ENCODE measurements at regions not wholly inside any gene's neighbourhood (a gene's known extent, or its start where the extent isn't known, plus 50 kb on each side); places are given as distances from the start of the nearest gene placed in this dataset.

GRCh38 chr17:13367154-13367553 is 234.6 kb downstream of the HS3ST3A1 start (continued):
- TF ChIP-seq, protein P1, sequence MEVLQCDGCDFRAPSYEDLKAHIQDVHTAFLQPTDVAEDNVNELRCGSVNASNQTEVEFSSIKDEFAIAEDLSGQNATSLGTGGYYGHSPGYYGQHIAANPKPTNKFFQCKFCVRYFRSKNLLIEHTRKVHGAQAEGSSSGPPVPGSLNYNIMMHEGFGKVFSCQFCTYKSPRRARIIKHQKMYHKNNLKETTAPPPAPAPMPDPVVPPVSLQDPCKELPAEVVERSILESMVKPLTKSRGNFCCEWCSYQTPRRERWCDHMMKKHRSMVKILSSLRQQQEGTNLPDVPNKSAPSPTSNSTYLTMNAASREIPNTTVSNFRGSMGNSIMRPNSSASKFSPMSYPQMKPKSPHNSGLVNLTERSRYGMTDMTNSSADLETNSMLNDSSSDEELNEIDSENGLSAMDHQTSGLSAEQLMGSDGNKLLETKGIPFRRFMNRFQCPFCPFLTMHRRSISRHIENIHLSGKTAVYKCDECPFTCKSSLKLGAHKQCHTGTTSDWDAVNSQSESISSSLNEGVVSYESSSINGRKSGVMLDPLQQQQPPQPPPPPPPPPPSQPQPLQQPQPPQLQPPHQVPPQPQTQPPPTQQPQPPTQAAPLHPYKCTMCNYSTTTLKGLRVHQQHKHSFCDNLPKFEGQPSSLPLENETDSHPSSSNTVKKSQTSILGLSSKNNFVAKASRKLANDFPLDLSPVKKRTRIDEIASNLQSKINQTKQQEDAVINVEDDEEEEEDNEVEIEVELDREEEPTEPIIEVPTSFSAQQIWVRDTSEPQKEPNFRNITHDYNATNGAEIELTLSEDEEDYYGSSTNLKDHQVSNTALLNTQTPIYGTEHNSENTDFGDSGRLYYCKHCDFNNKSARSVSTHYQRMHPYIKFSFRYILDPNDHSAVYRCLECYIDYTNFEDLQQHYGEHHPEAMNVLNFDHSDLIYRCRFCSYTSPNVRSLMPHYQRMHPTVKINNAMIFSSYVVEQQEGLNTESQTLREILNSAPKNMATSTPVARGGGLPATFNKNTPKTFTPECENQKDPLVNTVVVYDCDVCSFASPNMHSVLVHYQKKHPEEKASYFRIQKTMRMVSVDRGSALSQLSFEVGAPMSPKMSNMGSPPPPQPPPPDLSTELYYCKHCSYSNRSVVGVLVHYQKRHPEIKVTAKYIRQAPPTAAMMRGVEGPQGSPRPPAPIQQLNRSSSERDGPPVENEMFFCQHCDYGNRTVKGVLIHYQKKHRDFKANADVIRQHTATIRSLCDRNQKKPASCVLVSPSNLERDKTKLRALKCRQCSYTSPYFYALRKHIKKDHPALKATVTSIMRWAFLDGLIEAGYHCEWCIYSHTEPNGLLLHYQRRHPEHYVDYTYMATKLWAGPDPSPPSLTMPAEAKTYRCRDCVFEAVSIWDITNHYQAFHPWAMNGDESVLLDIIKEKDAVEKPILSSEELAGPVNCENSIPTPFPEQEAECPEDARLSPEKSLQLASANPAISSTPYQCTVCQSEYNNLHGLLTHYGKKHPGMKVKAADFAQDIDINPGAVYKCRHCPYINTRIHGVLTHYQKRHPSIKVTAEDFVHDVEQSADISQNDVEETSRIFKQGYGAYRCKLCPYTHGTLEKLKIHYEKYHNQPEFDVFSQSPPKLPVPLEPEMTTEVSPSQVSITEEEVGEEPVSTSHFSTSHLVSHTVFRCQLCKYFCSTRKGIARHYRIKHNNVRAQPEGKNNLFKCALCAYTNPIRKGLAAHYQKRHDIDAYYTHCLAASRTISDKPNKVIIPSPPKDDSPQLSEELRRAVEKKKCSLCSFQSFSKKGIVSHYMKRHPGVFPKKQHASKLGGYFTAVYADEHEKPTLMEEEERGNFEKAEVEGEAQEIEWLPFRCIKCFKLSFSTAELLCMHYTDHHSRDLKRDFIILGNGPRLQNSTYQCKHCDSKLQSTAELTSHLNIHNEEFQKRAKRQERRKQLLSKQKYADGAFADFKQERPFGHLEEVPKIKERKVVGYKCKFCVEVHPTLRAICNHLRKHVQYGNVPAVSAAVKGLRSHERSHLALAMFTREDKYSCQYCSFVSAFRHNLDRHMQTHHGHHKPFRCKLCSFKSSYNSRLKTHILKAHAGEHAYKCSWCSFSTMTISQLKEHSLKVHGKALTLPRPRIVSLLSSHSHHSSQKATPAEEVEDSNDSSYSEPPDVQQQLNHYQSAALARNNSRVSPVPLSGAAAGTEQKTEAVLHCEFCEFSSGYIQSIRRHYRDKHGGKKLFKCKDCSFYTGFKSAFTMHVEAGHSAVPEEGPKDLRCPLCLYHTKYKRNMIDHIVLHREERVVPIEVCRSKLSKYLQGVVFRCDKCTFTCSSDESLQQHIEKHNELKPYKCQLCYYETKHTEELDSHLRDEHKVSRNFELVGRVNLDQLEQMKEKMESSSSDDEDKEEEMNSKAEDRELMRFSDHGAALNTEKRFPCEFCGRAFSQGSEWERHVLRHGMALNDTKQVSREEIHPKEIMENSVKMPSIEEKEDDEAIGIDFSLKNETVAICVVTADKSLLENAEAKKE (CRISPR knock-in tag; IDR thresholded peaks at IDR 0.05): no peak

- H3K27me3 Mint-ChIP-seq (ENCODE audit: insufficient read depth, low read depth, poor library complexity): peaks cover 9% of the 10 kb centered on the region
- Histone ChIP-seq H3K9me2 (ENCODE audit: insufficient read depth) (peaks cover 3% of the 10 kb centered on the region; the same call in 1 of the 2 replicates), H3K36me3 (ENCODE audit: insufficient read depth) (no peaks in the 10 kb centered on the region), H3F3A (replicated peaks; ENCODE audit: low read depth) (no peaks in the 10 kb centered on the region), H3K4me3 (no peak overlapping the region), H4K20me1 (replicated peaks; ENCODE audit: insufficient read depth) (no peaks in the 10 kb centered on the region), H3K4me2 (no peak overlapping the region), H3K27ac (ENCODE audit: low read depth) (no peak overlapping the region), H3K27me3 (ENCODE audit: insufficient read depth) (peaks cover 48% of the 10 kb centered on the region), H3K4me1 (ENCODE audit: insufficient read depth) (no peaks in the 10 kb centered on the region), H3K79me2 (replicated peaks; ENCODE audit: insufficient read depth) (no peaks in the 10 kb centered on the region), H2AFZ (no peak overlapping the region)
- H3K4me3 Mint-ChIP-seq: no peak overlapping the region
- H3K9me3 Mint-ChIP-seq: no peaks in the 10 kb centered on the region
- ATAC-seq (no peak), DNase-seq (ENCODE audit: low spot score) (no peak)
- H3K4me1 Mint-ChIP-seq: no peaks in the 10 kb centered on the region
- no peaks in the 10 kb centered on the region for H3K36me3 Mint-ChIP-seq (ENCODE audit: low read depth)
- H3K27ac Mint-ChIP-seq: no peak overlapping the region
- no peak for TF ChIP-seq JUNB (IDR thresholded peaks at IDR 0.05; ENCODE audit: unreplicated experiment)
- TF ChIP-seq NANOG (IDR thresholded peaks at IDR 0.05; ENCODE audit: borderline replicate concordance): no peak
- TF ChIP-seq CREB1 (CRISPR knock-in tag; IDR thresholded peaks at IDR 0.05; ENCODE audit: low read depth): no peak
- TF ChIP-seq, protein P2, sequence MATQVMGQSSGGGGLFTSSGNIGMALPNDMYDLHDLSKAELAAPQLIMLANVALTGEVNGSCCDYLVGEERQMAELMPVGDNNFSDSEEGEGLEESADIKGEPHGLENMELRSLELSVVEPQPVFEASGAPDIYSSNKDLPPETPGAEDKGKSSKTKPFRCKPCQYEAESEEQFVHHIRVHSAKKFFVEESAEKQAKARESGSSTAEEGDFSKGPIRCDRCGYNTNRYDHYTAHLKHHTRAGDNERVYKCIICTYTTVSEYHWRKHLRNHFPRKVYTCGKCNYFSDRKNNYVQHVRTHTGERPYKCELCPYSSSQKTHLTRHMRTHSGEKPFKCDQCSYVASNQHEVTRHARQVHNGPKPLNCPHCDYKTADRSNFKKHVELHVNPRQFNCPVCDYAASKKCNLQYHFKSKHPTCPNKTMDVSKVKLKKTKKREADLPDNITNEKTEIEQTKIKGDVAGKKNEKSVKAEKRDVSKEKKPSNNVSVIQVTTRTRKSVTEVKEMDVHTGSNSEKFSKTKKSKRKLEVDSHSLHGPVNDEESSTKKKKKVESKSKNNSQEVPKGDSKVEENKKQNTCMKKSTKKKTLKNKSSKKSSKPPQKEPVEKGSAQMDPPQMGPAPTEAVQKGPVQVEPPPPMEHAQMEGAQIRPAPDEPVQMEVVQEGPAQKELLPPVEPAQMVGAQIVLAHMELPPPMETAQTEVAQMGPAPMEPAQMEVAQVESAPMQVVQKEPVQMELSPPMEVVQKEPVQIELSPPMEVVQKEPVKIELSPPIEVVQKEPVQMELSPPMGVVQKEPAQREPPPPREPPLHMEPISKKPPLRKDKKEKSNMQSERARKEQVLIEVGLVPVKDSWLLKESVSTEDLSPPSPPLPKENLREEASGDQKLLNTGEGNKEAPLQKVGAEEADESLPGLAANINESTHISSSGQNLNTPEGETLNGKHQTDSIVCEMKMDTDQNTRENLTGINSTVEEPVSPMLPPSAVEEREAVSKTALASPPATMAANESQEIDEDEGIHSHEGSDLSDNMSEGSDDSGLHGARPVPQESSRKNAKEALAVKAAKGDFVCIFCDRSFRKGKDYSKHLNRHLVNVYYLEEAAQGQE (IDR thresholded peaks at IDR 0.05; ENCODE audit: unreplicated experiment): no peak
- no peak for TF ChIP-seq ZNF331 (CRISPR knock-in tag; IDR thresholded peaks at IDR 0.05; ENCODE audit: low read depth)
- no peak for TF ChIP-seq STAT1 (IDR thresholded peaks at IDR 0.05; ENCODE audit: unreplicated experiment)
- TF ChIP-seq, protein P3, sequence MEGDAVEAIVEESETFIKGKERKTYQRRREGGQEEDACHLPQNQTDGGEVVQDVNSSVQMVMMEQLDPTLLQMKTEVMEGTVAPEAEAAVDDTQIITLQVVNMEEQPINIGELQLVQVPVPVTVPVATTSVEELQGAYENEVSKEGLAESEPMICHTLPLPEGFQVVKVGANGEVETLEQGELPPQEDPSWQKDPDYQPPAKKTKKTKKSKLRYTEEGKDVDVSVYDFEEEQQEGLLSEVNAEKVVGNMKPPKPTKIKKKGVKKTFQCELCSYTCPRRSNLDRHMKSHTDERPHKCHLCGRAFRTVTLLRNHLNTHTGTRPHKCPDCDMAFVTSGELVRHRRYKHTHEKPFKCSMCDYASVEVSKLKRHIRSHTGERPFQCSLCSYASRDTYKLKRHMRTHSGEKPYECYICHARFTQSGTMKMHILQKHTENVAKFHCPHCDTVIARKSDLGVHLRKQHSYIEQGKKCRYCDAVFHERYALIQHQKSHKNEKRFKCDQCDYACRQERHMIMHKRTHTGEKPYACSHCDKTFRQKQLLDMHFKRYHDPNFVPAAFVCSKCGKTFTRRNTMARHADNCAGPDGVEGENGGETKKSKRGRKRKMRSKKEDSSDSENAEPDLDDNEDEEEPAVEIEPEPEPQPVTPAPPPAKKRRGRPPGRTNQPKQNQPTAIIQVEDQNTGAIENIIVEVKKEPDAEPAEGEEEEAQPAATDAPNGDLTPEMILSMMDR (conservative IDR thresholded peaks at IDR 0.05; ENCODE audit: low read depth in 2 of 2): no peak
- no peak for TF ChIP-seq ZNF114 (CRISPR knock-in tag; IDR thresholded peaks at IDR 0.05)
- no peak for TF ChIP-seq POLR2AphosphoS5 (IDR thresholded peaks at IDR 0.05; ENCODE audit: low read depth)
- no peak for TF ChIP-seq EZH2phosphoT487 (IDR thresholded peaks at IDR 0.05; ENCODE audit: unreplicated experiment)
These were observed 236.4 kb downstream of the HS3ST3A1 start for GRCh38 chr17:13365331-13365730.
